ENCODE measurements at regions not wholly inside any gene's neighbourhood (a gene's known extent, or its start where the extent isn't known, plus 50 kb on each side); places are given as distances from the start of the nearest gene placed in this dataset.
"Not testable (repeated sequence)": the region's sequence is repeated elsewhere in the genome, so short reads cannot be mapped to it uniquely, and the experiment has no call there.

DNA sequence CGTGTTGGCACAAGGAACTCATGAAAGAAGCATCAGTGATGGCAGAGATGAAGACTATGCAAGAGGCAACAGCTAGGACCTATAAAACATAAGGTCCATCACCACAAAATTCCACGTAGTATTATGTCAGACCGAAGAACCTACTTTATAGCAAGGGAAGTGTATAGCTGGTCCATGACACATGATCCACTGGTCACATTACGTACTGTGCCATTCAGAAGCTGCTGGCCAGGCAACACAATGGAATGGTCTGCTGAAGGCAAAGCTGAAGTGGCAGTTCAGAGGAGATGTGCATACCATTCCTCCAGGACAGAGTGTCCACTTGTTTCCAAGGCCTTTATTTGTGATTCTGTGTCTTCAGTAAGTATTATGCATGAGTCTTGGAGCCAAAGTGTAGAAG, 215.5 kb upstream of the UGT8 start:
- DNase-seq = no peak

DNA sequence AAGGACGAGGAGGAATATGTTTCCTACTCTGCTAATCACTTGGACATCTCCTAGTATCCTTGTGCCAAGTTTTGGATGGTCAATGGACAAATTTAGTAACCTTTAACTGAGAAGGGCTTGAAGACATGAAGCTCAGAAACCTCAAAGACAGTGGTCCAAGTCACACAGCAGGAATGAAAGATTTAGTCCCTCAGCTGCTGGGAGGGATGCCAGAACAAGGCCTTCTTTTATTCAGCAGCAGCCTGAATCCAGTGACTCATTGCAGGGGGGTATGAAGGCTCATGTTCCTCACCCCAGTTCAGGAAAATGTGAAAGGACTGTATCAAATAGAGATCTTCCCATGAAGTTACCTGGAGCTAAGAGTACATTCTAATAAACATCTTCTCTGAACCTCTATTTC, 214.9 kb upstream of the UGT8 start:
- DNase-seq = no peak

GRCh38 chr4:114384629-114385028, 214.0 kb upstream of the UGT8 start:
- DNase-seq = peak; percentile 36

- DNase-seq = no peak
These were observed 213.2 kb upstream of the UGT8 start for GRCh38 chr4:114385195-114385985.

DNA sequence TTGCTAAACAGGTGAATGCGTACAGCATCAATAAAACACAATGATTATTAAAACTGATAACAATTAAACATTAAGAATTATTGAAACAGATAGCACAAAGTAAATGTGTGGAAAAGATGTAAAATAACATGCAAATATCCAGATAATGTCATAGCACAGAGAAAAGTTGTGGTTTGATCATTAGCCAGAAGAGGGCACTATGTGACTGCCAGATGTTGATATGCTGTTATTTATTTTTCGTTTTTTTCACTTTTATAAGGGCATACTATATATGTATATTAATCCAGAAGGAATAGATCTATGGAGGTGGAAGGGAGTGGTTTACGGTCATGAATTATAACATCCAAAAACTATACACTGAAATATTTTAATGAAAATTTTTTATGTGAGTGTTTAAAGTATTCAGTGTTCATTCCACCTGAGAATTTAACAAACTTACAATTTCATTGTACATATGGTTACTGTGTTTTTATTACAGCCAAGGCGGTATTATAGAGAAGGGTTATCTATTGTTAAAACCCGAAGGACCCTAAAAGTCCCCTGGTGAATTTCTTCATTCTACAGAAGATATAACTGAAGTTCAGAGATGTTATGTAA, 211.9 kb upstream of the UGT8 start:
- DNase-seq = peak; percentile 29

DNA sequence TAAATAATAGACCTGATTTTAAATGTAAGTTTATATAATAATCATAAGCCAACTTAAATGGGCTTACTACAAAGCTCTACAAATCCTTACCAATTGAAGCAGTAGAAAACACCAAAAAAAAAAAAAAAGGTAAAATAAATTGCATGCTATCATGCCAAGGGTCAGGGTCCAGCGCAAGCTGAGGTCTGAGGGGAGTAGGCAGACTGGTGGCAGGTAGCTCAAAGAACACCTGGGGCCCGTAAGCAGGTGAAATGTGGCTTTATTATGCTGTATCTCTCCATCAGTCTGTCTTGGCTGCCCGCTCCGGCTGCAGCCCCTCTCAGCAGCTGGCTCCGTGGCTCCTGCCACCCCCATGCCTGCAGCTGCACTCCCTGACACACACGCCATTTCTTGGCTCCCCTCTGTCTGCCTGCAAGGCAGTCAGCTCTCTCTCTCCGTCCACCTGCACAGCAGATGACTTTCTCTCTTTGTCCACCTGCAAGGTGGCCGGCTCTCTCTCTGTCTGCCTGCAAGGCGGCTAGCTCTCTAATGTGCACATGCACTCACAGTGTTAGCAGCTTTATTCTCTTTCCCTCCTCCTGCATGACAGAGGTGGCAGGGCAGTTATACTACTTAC, 209.4 kb upstream of the UGT8 start:
- DNase-seq = no peak

- no peak for DNase-seq
These were observed 205.1 kb upstream of the UGT8 start for GRCh38 chr4:114393295-114394038.

GRCh38 chr4:114396808-114397207, 201.8 kb upstream of the UGT8 start:
- no peak for DNase-seq

DNA sequence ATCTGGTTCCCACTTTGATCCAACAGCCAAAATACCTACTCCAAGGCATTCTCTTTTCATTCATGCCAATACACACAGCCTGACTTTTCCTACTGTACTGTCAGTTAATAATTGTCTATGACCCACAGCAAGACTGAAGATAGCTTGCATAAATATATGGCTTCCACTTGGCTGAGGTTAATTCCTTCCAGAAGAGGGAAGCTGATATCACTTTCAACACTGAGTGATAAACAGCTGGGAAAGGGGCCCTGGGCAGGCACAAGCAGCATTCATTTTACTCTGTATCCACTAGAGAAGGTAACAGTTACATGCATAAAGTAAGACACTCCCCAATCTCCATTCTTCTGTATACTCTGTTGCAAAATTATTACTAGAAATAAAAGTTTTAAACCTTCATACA, 200.2 kb upstream of the UGT8 start:
- DNase-seq = no peak

- no peak for DNase-seq
These were observed 199.5 kb upstream of the UGT8 start for GRCh38 chr4:114399105-114399504.

- DNase-seq = no peak
These were observed 198.1 kb upstream of the UGT8 start for GRCh38 chr4:114400531-114400930.

- DNase-seq = no peak
These were observed 197.1 kb upstream of the UGT8 start for GRCh38 chr4:114401483-114401882.

- no peak for DNase-seq
These were observed 181.4 kb upstream of the UGT8 start for GRCh38 chr4:114417214-114417613.

DNA sequence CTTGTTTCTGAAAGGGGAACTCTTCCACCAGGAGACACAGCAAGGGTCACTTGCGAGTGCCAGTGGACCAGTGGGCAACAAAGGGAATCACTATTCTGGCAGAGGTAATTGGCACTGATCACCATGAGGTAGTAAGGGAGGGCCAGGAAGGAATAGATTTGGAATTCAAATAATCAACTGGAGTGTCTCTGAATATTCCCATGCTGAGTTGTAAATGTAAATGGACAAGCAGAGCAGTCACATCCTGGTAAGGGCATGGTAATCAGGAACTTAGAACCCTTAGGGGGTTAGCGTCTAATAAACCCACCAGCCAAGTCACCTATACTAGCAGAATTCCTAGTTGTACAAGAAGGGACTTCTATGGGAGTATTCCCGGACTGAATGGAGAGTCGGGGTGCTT, 178.5 kb upstream of the UGT8 start:
- no peak for DNase-seq

DNA sequence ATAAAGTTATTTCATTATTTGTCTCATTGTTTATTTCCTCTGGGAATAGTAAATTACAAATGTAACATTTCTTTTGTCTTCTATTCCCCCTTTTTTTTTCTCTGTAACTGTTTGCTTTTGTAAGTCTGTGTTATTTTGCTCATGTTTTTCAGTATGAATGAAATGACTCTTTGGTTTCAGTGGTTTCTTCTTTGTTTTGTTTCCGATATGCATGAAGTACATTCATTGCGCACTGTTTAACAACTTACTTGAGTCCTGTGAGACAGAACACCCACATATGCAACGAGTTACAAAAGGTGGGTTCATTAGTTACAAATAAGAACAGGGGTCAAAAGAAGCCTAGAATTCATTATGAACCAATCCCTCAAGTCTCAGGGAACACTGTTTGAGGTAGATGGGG, 175.0 kb upstream of the UGT8 start:
- DNase-seq = no peak

DNA sequence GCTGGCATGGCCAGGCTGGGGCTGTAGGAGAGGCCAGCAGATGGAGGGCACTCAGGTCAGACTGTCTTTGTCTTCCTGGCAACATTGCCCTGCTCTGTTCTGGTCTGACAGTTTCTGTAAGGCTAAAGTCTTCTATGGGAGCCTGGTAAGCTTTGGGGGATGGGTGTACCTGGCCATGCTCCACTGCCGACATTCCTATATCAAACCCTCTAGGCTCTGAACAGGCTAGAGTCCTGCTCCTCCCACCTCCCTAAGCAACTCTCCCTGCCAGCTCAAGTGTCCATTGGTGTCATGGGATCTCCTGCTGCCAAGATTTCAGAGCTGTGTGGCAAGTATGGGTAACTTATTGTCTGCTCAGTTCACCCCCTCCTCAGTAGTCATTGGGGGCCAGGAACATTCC, 163.5 kb upstream of the UGT8 start:
- no peak for DNase-seq

DNA sequence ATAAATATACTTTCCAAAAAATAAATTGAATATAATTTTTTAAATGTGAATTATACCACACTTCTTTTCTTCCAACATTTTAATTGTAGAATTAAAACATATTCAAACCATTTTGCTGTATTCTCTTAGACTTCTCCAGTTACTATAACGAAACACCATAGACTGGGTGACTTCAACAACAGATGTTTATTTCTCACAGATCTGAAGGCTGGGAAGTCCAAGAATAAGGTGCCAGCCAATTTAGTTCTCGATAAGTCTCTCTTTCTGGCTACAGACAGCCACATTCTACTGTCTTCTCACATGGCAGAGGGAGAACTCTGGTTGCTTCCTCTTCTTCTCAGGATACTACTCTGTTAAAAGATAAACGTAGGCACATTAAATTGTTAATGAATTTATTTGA, 155.8 kb upstream of the UGT8 start:
- DNase-seq = no peak

DNA sequence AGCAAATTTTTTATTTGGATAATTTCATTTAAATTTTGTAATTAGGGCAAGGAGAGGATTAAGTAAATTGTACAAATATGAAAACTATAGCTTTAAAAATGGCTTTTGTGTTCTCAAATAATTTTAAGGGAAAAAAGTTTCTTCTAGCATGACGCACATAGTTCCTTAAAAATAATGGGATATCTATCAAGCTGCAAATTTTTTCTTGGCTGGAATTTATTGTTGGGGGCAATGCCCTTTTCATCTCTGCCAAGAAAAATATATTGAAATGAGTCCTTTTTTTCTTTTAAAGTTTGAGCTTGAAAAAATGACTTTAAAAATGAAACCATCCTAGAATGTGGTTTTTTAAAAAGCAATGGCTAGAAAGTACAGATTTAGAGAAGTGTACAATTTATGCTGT, 154.4 kb upstream of the UGT8 start:
- DNase-seq = no peak

- DNase-seq = not testable (repeated sequence)
These were observed 150.6 kb upstream of the UGT8 start for GRCh38 chr4:114447963-114448516.

GRCh38 chr4:114458728-114459127, 139.9 kb upstream of the UGT8 start:
- no peak for DNase-seq

DNA sequence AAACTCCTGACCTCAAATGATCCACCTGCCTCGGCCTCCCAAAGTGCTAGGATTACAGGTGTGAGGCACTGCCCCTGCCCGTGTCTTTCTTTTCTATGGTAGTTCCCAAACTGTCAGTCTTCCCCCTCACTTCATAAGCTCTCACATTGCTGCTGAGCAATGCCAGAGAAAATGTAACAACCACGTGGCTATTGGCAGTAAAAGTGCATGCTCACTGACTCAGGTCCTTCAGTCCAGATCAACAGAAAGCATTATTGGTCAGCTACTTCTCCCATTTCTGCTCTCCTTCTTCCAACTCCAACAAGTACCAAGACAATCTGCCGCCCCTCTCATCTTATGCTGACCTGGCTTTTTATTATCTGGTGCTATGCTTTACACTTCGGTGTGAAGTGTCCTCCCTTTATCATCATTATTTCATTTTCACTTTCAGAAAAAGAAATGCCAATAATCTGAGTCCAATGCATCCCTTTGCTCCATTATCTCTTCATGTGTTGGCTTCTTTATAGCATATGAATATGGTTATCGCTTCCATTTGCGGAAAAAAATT, 133.8 kb upstream of the UGT8 start:
- no peak for DNase-seq

- no peak for DNase-seq
These were observed 132.8 kb upstream of the UGT8 start for GRCh38 chr4:114465766-114466165.

GRCh38 chr4:114466299-114466698, 132.3 kb upstream of the UGT8 start:
- DNase-seq = no peak
